A673 (cell line): ENCODE measurements at regions not wholly inside any gene's neighbourhood (a gene's known extent, or its start where the extent isn't known, plus 50 kb on each side); places are given as distances from the start of the nearest gene placed in this dataset.

Experiments used
- BruUV-seq: library from RNA; stranded (reverse); fragments of 400-500 nt; replicated peaks from 2 replicates; lab custom pipeline; 2021; lab: Mats Ljungman, UMichigan
- CTCF ChIA-PET: fragments of 300-600 bp; sonication (Branson Sonifier 250); formaldehyde crosslinking; loops from one replicate; lab custom pipeline; 2022; ENCODE audit warnings: antibody characterized with exemption; lab: Charles Lee
- POLR2A ChIA-PET: fragments of 300-600 bp; sonication (Branson Sonifier 250); formaldehyde crosslinking; loops from one replicate; lab custom pipeline; 2022; ENCODE audit warnings: antibody characterized with exemption; ENCODE audit not compliant: low non-redundant PET; lab: Charles Lee
- DNase-seq: peaks from one replicate; pipeline ENCODE4 v3.0.0-alpha.2; 2015; ENCODE audit warnings: low spot score
- H3K27ac ChIP-seq: fragments of 200-600 bp; sonication (generic); 2 replicates; pipeline ENCODE4 v1.5.1; 2016; ENCODE audit warnings: mixed run types, low read depth, mild to moderate bottlenecking, mixed read lengths, antibody characterized with exemption, low read length; ENCODE audit not compliant: poor library complexity, severe bottlenecking
- H3K27me3 ChIP-seq: fragments of 200-600 bp; sonication (generic); replicated peaks from 2 replicates; pipeline ENCODE4 v1.6.1; 2017; ENCODE audit warnings: mixed run types, low read depth, mild to moderate bottlenecking, mixed read lengths, antibody characterized with exemption, low read length; ENCODE audit not compliant: insufficient read depth, poor library complexity
- H3K36me3 ChIP-seq: fragments of 200-600 bp; sonication (generic); 2 replicates; pipeline ENCODE4 v1.6.1; 2016; ENCODE audit warnings: mixed run types, mild to moderate bottlenecking, mixed read lengths, antibody characterized with exemption, low read length; ENCODE audit not compliant: insufficient read depth, poor library complexity, severe bottlenecking
- H3K4me1 ChIP-seq: fragments of 200-600 bp; sonication (generic); 2 replicates; pipeline ENCODE4 v1.6.1; 2017; ENCODE audit warnings: mixed run types, mild to moderate bottlenecking, mixed read lengths, antibody characterized with exemption, low read length; ENCODE audit not compliant: insufficient read depth, poor library complexity, severe bottlenecking
- H3K4me3 ChIP-seq: fragments of 200-600 bp; sonication (generic); 2 replicates; pipeline ENCODE4 v1.5.1; 2016; ENCODE audit warnings: low read depth, mixed run types, mild to moderate bottlenecking, mixed read lengths, low read length; ENCODE audit not compliant: poor library complexity, severe bottlenecking
- H3K9me3 ChIP-seq: fragments of 200-600 bp; sonication (generic); 2 replicates; pipeline ENCODE4 v1.6.1; 2016; ENCODE audit warnings: mixed run types, low read depth, mild to moderate bottlenecking, mixed read lengths, antibody characterized with exemption, low read length; ENCODE audit not compliant: poor library complexity, severe bottlenecking
- CTCF ChIP-seq: fragments of 300-800, 200-600 bp; sonication (generic); conservative IDR thresholded peaks from 2 replicates; pipeline ENCODE4 v1.5.1; 2017; ENCODE audit warnings: low read depth, mild to moderate bottlenecking, antibody characterized with exemption, low read length, moderate library complexity, mixed read lengths
- EZH2 ChIP-seq: fragments of 200-600 bp; sonication (generic); IDR thresholded peaks from 2 replicates; pipeline ENCODE4 v1.6.1; 2017; ENCODE audit warnings: borderline replicate concordance, low read depth, mild to moderate bottlenecking, mixed read lengths, antibody characterized with exemption, low read length; ENCODE audit not compliant: poor library complexity, severe bottlenecking
- intact Hi-C: fragments of 100-400 bp; cut with micrococcal nuclease; formaldehyde crosslinking; loops from one replicate; pipeline ENCODE4 v1.10.0; 2022; ENCODE audit not compliant: unreplicated experiment

GRCh38 chrX:66915893-66916292 lies 277.0 kb upstream of the EDA2R start:
- no peaks in the 10 kb centered on the region for H3K36me3 ChIP-seq
- no peak for DNase-seq
- H3K27ac ChIP-seq, result no peak overlapping the region
- TF ChIP-seq CTCF (no peak), EZH2 (no peak)
- BruUV-seq, result no TSS peak
- peaks cover 4% of the 10 kb centered on the region for H3K9me3 ChIP-seq
- H3K27me3 ChIP-seq, result no peaks in the 10 kb centered on the region
- CTCF ChIA-PET, result no interaction called here
- intact Hi-C loops, result no loop called here
- no peak overlapping the region for H3K4me3 ChIP-seq
- POLR2A ChIA-PET, result no interaction called here
- no peaks in the 10 kb centered on the region for H3K4me1 ChIP-seq

GRCh38 chrX:66914080-66914479 lies 275.2 kb upstream of the EDA2R start:
- Histone ChIP-seq H3K4me3 (no peak overlapping the region), H3K9me3 (no peaks in the 10 kb centered on the region), H3K27ac (no peak overlapping the region), H3K36me3 (no peaks in the 10 kb centered on the region), H3K4me1 (no peaks in the 10 kb centered on the region), H3K27me3 (no peaks in the 10 kb centered on the region)
- no TSS peak for BruUV-seq
- TF ChIP-seq CTCF, result no peak
- TF ChIP-seq EZH2, result no peak
- POLR2A ChIA-PET, result no interaction called here
- DNase-seq, result no peak
- CTCF ChIA-PET, result interaction anchor here (0.6 kb wide), 1 partner anchor 68 kb away, joined by 5 read pairs; no protein-coding TSS in a partner anchor
- intact Hi-C loops, result no loop called here

- no TSS peak for BruUV-seq
- no peak for DNase-seq
- no peak for TF ChIP-seq CTCF
- TF ChIP-seq EZH2, result no peak
- Histone ChIP-seq H3K4me3 (no peak overlapping the region), H3K27me3 (no peaks in the 10 kb centered on the region), H3K36me3 (no peaks in the 10 kb centered on the region), H3K27ac (no peak overlapping the region), H3K4me1 (no peaks in the 10 kb centered on the region), H3K9me3 (peaks cover 6% of the 10 kb centered on the region)
- intact Hi-C loops, result no loop called here
- ChIA-PET CTCF (no interaction called here), POLR2A (no interaction called here)
These were observed 273.5 kb upstream of the EDA2R start for GRCh38 chrX:66912417-66912816.
